CD14-positive monocyte (primary cell): ENCODE measurements at regions not wholly inside any gene's neighbourhood (a gene's known extent, or its start where the extent isn't known, plus 50 kb on each side); places are given as distances from the start of the nearest gene placed in this dataset.

ENCODE experiments used
- DNase-seq, 3 donors: peaks; one replicate each; pipeline ENCODE4 v3.0.0-alpha.2; 2011 to 2022
- H2AFZ ChIP-seq: 2 replicates; pipeline ENCODE4 v1.6.0; 2012; ENCODE audit warnings: mild to moderate bottlenecking, low read depth, low read length, inconsistent platforms; ENCODE audit not compliant: insufficient read depth, poor library complexity, severe bottlenecking
- H3K27ac ChIP-seq, 2 donors: 1 replicate in 1 of 2; 2 replicates in 1 of 2; pipeline ENCODE4 v1.5.1; 2012 to 2013; ENCODE audit warnings: low read length in 2 of 2, control low read depth in 1 of 2, inconsistent platforms in 1 of 2, low read depth in 1 of 2, mild to moderate bottlenecking in 1 of 2
- H3K27me3 ChIP-seq, 2 donors: one replicate each; pipeline versions ENCODE4 v1.6.0 to v1.6.1; 2011 to 2013; ENCODE audit warnings: low read length in 2 of 2; ENCODE audit not compliant: control insufficient read depth in 2 of 2, insufficient read depth in 2 of 2
- H3K36me3 ChIP-seq, 2 donors: replicated peaks in 1 of 2; 1 replicate in 1 of 2; 2 replicates in 1 of 2; pipeline versions ENCODE4 v1.5.1 to v1.6.1; 2012 to 2013; ENCODE audit warnings: low read length in 2 of 2, control low read depth in 1 of 2, inconsistent platforms in 1 of 2, mild to moderate bottlenecking in 1 of 2; ENCODE audit not compliant: insufficient read depth in 2 of 2, control insufficient read depth in 1 of 2
- H3K4me1 ChIP-seq, 2 donors: 1 replicate in 1 of 2; 2 replicates in 1 of 2; pipeline versions ENCODE4 v1.5.1 to v1.6.1; 2012 to 2013; ENCODE audit warnings: low read length in 2 of 2, control low read depth in 1 of 2, inconsistent platforms in 1 of 2, mild to moderate bottlenecking in 1 of 2, moderate library complexity in 1 of 2; ENCODE audit not compliant: insufficient read depth in 2 of 2, control insufficient read depth in 1 of 2
- H3K4me2 ChIP-seq: replicated peaks from 2 replicates; pipeline ENCODE3; 2012; ENCODE audit warnings: low read length, moderate library complexity, mild to moderate bottlenecking; ENCODE audit not compliant: poor library complexity, severe bottlenecking; ENCODE audit errors: extremely low read depth
- H3K4me3 ChIP-seq, 3 experiments: fragments of 200-600 bp in 1 of 3; sonication (generic) in 1 of 3; replicated peaks in 1 of 3; 1 replicate in 2 of 3; 2 replicates in 1 of 3; pipeline ENCODE4 v1.5.1; 2011 to 2013; ENCODE audit warnings: low read length in 3 of 3, mild to moderate bottlenecking in 3 of 3, control low read depth in 2 of 3, low read depth in 2 of 3, inconsistent platforms in 1 of 3, moderate library complexity in 1 of 3
- H3K79me2 ChIP-seq: 2 replicates; pipeline ENCODE4 v1.6.0; 2012; ENCODE audit warnings: mild to moderate bottlenecking, control low read depth, inconsistent platforms, low read length, moderate library complexity; ENCODE audit not compliant: insufficient read depth
- H3K9ac ChIP-seq: 2 replicates; pipeline ENCODE4 v1.6.0; 2017; ENCODE audit warnings: low read length, mild to moderate bottlenecking; ENCODE audit not compliant: insufficient read depth, poor library complexity, severe bottlenecking
- H3K9me3 ChIP-seq, 2 donors: replicated peaks in 1 of 2; 1 replicate in 1 of 2; 2 replicates in 1 of 2; pipeline versions ENCODE4 v1.5.1 to v1.6.1; 2012 to 2013; ENCODE audit warnings: low read length in 2 of 2, control low read depth in 1 of 2; ENCODE audit not compliant: control insufficient read depth in 1 of 2, insufficient read depth in 1 of 2
- H4K20me1 ChIP-seq: 2 replicates; pipeline ENCODE4 v1.6.0; 2012; ENCODE audit warnings: mild to moderate bottlenecking, low read length, control low read depth, moderate library complexity; ENCODE audit not compliant: insufficient read depth
- H3K27ac Mint-ChIP-seq, 7 donors: one replicate each; pipeline ENCODE4 v1.8.0; 2020; ENCODE audit warnings: mild to moderate bottlenecking in 7 of 7, mixed read lengths in 7 of 7, moderate library complexity in 6 of 7, inconsistent platforms in 2 of 7
- H3K27me3 Mint-ChIP-seq, 3 donors: one replicate each; pipeline ENCODE4 v1.8.0; 2021 to 2022; ENCODE audit warnings: low read depth in 3 of 3, mild to moderate bottlenecking in 3 of 3, mixed read lengths in 3 of 3, moderate library complexity in 3 of 3, inconsistent platforms in 1 of 3
- H3K36me3 Mint-ChIP-seq, 2 donors: one replicate each; pipeline ENCODE4 v1.8.0; 2020; ENCODE audit warnings: mixed read lengths in 2 of 2, inconsistent platforms in 1 of 2, mild to moderate bottlenecking in 1 of 2
- H3K4me1 Mint-ChIP-seq: one replicate; pipeline ENCODE4 v1.8.0; 2020; ENCODE audit warnings: mild to moderate bottlenecking, mixed read lengths
- H3K4me3 Mint-ChIP-seq, 2 donors: one replicate each; pipeline ENCODE4 v1.8.0; 2020; ENCODE audit warnings: mild to moderate bottlenecking in 2 of 2, mixed read lengths in 2 of 2, moderate library complexity in 1 of 2
- H3K9me3 Mint-ChIP-seq, 7 donors: one replicate each; pipeline ENCODE4 v1.8.0; 2020 to 2022; ENCODE audit warnings: mixed read lengths in 7 of 7, mild to moderate bottlenecking in 6 of 7, moderate library complexity in 6 of 7, inconsistent platforms in 2 of 7
- WGBS: methylation state at CpG from one replicate; pipeline ENCODE4 v1.1.5; 2013; ENCODE audit warnings: missing lambda C conversion rate; ENCODE audit not compliant: insufficient coverage; 5-methylcytosine and 5-hydroxymethylcytosine counted together
- intact Hi-C, 2 donors: fragments of 100-400 bp; cut with micrococcal nuclease; formaldehyde crosslinking; loops; one replicate each; pipeline versions ENCODE4 v1.15.0 to v1.15.1; 2023
- TF ChIP-seq, protein P1 (sequence below): fragments of 200-600 bp; IDR thresholded peaks from one replicate; pipeline ENCODE4 v1.8.0; 2022; ENCODE audit warnings: antibody characterized with exemption, mild to moderate bottlenecking

DNA sequence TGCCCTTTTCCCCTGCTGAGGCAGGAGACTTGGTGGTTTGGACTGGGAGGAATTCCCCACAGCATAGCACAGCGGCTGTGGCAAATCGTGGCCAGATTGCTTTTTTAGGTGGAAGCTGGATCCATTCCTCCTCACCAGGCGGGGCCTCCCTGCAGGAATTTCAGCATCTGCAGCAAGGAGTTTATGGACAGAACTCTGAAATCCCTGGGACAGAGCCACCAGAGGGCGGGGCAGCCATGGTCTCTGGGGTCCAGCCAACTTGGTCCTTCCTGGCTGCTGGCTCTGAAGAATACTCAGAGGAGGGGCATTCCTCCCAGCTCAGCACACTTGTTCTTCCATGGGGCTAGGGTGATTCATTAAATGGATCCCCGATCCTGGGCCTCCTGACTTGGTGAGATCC lies 794.3 kb downstream of the SH3BGRL start:
- intact Hi-C loops: no loop called here
- Mint-ChIP-seq H3K4me1 (no peaks in the 10 kb centered on the region), H3K9me3 (peaks cover 0 to 12% (median 6%) of the 10 kb centered on the region in 7 donors), H3K4me3 (no peak overlapping the region), H3K36me3 (no peaks in the 10 kb centered on the region), H3K27ac (no peak overlapping the region), H3K27me3 (no peaks in the 10 kb centered on the region)
- DNase-seq: no peak
- H3K4me3 ChIP-seq: no peak overlapping the region
- WGBS: 100% methylated on average over 1 of the region's 5 CpGs
- no peaks in the 10 kb centered on the region for H3K27me3 ChIP-seq
- H3K9ac ChIP-seq: no peak overlapping the region
- H3K4me2 ChIP-seq: no peak overlapping the region
- TF ChIP-seq, protein P1, sequence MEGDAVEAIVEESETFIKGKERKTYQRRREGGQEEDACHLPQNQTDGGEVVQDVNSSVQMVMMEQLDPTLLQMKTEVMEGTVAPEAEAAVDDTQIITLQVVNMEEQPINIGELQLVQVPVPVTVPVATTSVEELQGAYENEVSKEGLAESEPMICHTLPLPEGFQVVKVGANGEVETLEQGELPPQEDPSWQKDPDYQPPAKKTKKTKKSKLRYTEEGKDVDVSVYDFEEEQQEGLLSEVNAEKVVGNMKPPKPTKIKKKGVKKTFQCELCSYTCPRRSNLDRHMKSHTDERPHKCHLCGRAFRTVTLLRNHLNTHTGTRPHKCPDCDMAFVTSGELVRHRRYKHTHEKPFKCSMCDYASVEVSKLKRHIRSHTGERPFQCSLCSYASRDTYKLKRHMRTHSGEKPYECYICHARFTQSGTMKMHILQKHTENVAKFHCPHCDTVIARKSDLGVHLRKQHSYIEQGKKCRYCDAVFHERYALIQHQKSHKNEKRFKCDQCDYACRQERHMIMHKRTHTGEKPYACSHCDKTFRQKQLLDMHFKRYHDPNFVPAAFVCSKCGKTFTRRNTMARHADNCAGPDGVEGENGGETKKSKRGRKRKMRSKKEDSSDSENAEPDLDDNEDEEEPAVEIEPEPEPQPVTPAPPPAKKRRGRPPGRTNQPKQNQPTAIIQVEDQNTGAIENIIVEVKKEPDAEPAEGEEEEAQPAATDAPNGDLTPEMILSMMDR: no peak
- no peak overlapping the region for H2AFZ ChIP-seq
- H3K79me2 ChIP-seq: no peaks in the 10 kb centered on the region
- no peak overlapping the region for H3K27ac ChIP-seq
- H4K20me1 ChIP-seq: no peaks in the 10 kb centered on the region
- peaks cover 0 to 9% of the 10 kb centered on the region in 2 donors for H3K9me3 ChIP-seq
- no peaks in the 10 kb centered on the region for H3K4me1 ChIP-seq
- no peaks in the 10 kb centered on the region for H3K36me3 ChIP-seq

DNA sequence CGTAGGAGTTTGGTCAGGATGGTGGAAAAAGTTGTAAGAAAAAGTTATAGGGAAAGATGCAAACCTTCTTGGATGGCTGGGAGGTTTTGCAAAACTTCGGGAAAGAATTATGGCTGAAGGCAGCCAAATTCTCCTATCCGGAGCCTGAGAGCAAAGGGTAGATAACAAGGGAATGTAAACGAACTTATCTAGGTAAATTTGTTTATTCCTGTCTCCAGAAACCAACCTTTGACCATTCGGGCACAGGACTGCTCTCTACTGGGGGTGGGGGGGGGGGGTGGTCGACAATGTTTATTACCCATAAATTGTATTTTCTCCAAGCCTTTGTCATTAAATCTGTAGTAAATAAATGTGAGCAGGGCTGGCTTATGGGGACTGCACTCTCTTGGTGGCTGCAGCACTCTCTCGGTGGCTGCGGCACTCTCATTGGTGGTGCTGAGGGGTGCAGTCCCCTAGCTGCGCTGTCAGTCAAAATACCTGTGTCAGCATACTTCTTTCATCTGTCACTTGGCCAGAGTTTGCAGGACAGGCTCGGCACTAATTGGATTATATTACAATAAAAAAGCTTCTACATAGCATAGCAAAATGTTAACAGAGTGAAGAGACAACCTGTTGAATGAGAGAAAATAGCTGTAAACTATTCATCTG lies 827.8 kb downstream of the SH3BGRL start:
- TF ChIP-seq, protein P1: no peak
- Histone ChIP-seq H4K20me1 (no peaks in the 10 kb centered on the region), H3K27ac (no peak overlapping the region), H3K4me2 (no peak overlapping the region), H3K27me3 (no peaks in the 10 kb centered on the region), H3K4me3 (no peak overlapping the region), H2AFZ (no peak overlapping the region), H3K9ac (no peak overlapping the region), H3K9me3 (peaks cover 0 to 4% of the 10 kb centered on the region in 2 donors), H3K36me3 (no peaks in the 10 kb centered on the region), H3K79me2 (no peaks in the 10 kb centered on the region), H3K4me1 (no peaks in the 10 kb centered on the region)
- H3K27me3 Mint-ChIP-seq: no peaks in the 10 kb centered on the region
- no CpG with 5 or more reads among the region's 10 CpGs for WGBS
- H3K36me3 Mint-ChIP-seq: no peaks in the 10 kb centered on the region
- intact Hi-C loops: no loop called here
- H3K9me3 Mint-ChIP-seq: peaks cover 0 to 24% (median 2%) of the 10 kb centered on the region in 7 donors
- no peaks in the 10 kb centered on the region for H3K4me1 Mint-ChIP-seq
- no peak overlapping the region for H3K4me3 Mint-ChIP-seq
- H3K27ac Mint-ChIP-seq: no peak overlapping the region
- DNase-seq: no peak
